HepG2 (cell line): ENCODE measurements at regions not wholly inside any gene's neighbourhood (a gene's known extent, or its start where the extent isn't known, plus 50 kb on each side); places are given as distances from the start of the nearest gene placed in this dataset.

Experiments
- ATAC-seq: fragments of 200-7000 bp; cut with Tn5 transposase; 3 replicates; pipeline ENCODE4 v1.9.1; 2020; ENCODE audit warnings: mild to moderate bottlenecking, moderate library complexity
- BruUV-seq: library from RNA; stranded (reverse); fragments of 400-500 nt; replicated peaks from 2 replicates; lab custom pipeline; 2021; lab: Mats Ljungman, UMichigan
- CTCF ChIA-PET: fragments of 300-600 bp; formaldehyde crosslinking; extraction: SDS; loops from one replicate; lab custom pipeline; 2021; ENCODE audit warnings: low total read pairs, inconsistent platforms, low intra/inter-chr PET ratio; lab: Yijun Ruan, JAX
- POLR2A ChIA-PET: fragments of 350-600 bp; sonication (Branson Sonifier 250); formaldehyde crosslinking; loops from one replicate; lab custom pipeline; 2020; ENCODE audit warnings: antibody characterized with exemption, inconsistent platforms; lab: Yijun Ruan, JAX
- DNase-seq: peaks from one replicate; pipeline ENCODE4 v3.0.0-alpha.2; 2015; ENCODE audit warnings: low spot score
- FAIRE-seq: peaks from 3 replicates; lab custom pipeline; 2011; peaks lifted over from hg19 to GRCh38; lab: Jason Lieb, UNC
- H2AFZ ChIP-seq: one replicate; pipeline ENCODE4 v1.6.1; 2011; ENCODE audit warnings: low read length, inconsistent platforms
- H3K27ac ChIP-seq: fragments of 300-600 bp; 3 replicates; pipeline ENCODE4 v1.8.0; 2011; ENCODE audit warnings: mixed run types, mild to moderate bottlenecking, mixed read lengths, low read length, inconsistent platforms; ENCODE audit not compliant: insufficient read depth; ENCODE audit errors: extremely low read length
- H3K27me3 ChIP-seq, 2 experiments: fragments of 200-600 bp in 1 of 2; 2 replicates in 1 of 2; 3 replicates in 1 of 2; pipeline versions ENCODE4 v1.6.0 to v1.8.0; 2011; ENCODE audit warnings: low read length in 2 of 2, mild to moderate bottlenecking in 2 of 2, moderate library complexity in 2 of 2, inconsistent platforms in 1 of 2; ENCODE audit not compliant: insufficient read depth in 2 of 2, control insufficient read depth in 1 of 2
- H3K36me3 ChIP-seq, 2 experiments: fragments of 200-600 bp in 1 of 2; replicated peaks in 1 of 2; 2 replicates in 1 of 2; 3 replicates in 1 of 2; pipeline versions ENCODE4 v1.5.1 to v1.8.0; 2011; ENCODE audit warnings: low read length in 2 of 2, inconsistent platforms in 1 of 2; ENCODE audit not compliant: insufficient read depth in 2 of 2, control insufficient read depth in 1 of 2
- H3K4me1 ChIP-seq: 2 replicates; pipeline ENCODE4 v1.5.1; 2012; ENCODE audit warnings: low read length, inconsistent platforms; ENCODE audit not compliant: insufficient read depth
- H3K4me2 ChIP-seq: 2 replicates; pipeline ENCODE4 v1.6.0; 2011; ENCODE audit warnings: low read depth, low read length, inconsistent platforms
- H3K4me3 ChIP-seq, 3 experiments: fragments of 200-600 bp in 1 of 3; sonication (generic), shearing (Covaris generic) in 1 of 3; replicated peaks in 1 of 3; 2 replicates each; pipeline ENCODE4 v1.5.1; 2011 to 2016; ENCODE audit warnings: low read length in 3 of 3, inconsistent platforms in 2 of 3, low read depth in 2 of 3, mild to moderate bottlenecking in 2 of 3, control low read depth in 1 of 3, mixed read lengths in 1 of 3; ENCODE audit not compliant: insufficient read depth in 1 of 3
- H3K79me2 ChIP-seq: one replicate; pipeline ENCODE4 v1.6.1; 2011; ENCODE audit warnings: low read length, inconsistent platforms; ENCODE audit not compliant: insufficient read depth
- H3K9ac ChIP-seq: 2 replicates; pipeline ENCODE4 v1.6.0; 2011; ENCODE audit warnings: mild to moderate bottlenecking, low read depth, low read length, inconsistent platforms; ENCODE audit not compliant: insufficient read depth
- H3K9me3 ChIP-seq: 2 replicates; pipeline ENCODE4 v1.5.1; 2012; ENCODE audit warnings: mild to moderate bottlenecking, low read length
- H4K20me1 ChIP-seq: 2 replicates; pipeline ENCODE4 v1.6.0; 2011; ENCODE audit warnings: inconsistent platforms, mild to moderate bottlenecking, low read length, moderate library complexity; ENCODE audit not compliant: insufficient read depth
- CBX1 ChIP-seq: IDR thresholded peaks from one replicate; pipeline ENCODE4 v1.6.1; 2016; ENCODE audit warnings: antibody characterized with exemption, low read depth
- EED ChIP-seq: sonication (generic); formaldehyde crosslinking; IDR thresholded peaks from 2 replicates; pipeline ENCODE4 v1.5.0; 2020; ENCODE audit warnings: mild to moderate bottlenecking, missing genetic modification reagents
- KLF16 ChIP-seq, 2 experiments: sonication (generic) in 1 of 2; formaldehyde crosslinking in 1 of 2; IDR thresholded peaks; 2 replicates each; pipeline versions ENCODE4 v1.6.1 to v1.8.0; 2016 to 2023; ENCODE audit warnings: missing genetic modification reagents in 2 of 2, missing compliant biosample characterization in 1 of 2
- NCOA2 ChIP-seq: sonication (generic); formaldehyde crosslinking; IDR thresholded peaks from 2 replicates; pipeline ENCODE4 v1.8.0; 2022; ENCODE audit warnings: inconsistent platforms
- POLR2A ChIP-seq, 2 experiments: IDR thresholded peaks; 2 replicates each; pipeline ENCODE4 v1.6.1; 2011; ENCODE audit warnings: low read depth in 2 of 2, low read length in 2 of 2, mild to moderate bottlenecking in 1 of 2, moderate library complexity in 1 of 2; ENCODE audit not compliant: insufficient read depth in 1 of 2
- REXO4 ChIP-seq: sonication (generic); formaldehyde crosslinking; IDR thresholded peaks from 2 replicates; pipeline ENCODE4 v1.8.0; 2022; ENCODE audit warnings: missing genetic modification reagents, mild to moderate bottlenecking, borderline replicate concordance
- SALL2 ChIP-seq: sonication (generic); formaldehyde crosslinking; IDR thresholded peaks from 2 replicates; pipeline ENCODE4 v1.8.1; 2023; ENCODE audit warnings: mild to moderate bottlenecking, missing genetic modification reagents, inconsistent platforms
- ZC3H13 ChIP-seq: sonication (generic); formaldehyde crosslinking; IDR thresholded peaks from 2 replicates; pipeline ENCODE4 v1.8.1; 2023; ENCODE audit warnings: mild to moderate bottlenecking, missing genetic modification reagents, moderate library complexity
- ZNF138 ChIP-seq: sonication (generic); formaldehyde crosslinking; IDR thresholded peaks from 2 replicates; pipeline ENCODE4 v1.5.0; 2020; ENCODE audit warnings: mild to moderate bottlenecking, low read depth, missing genetic modification reagents
- ZNF333 ChIP-seq: sonication (generic); formaldehyde crosslinking; IDR thresholded peaks from 2 replicates; pipeline ENCODE4 v1.4.0; 2020; ENCODE audit warnings: mild to moderate bottlenecking, missing genetic modification reagents, borderline replicate concordance
- ZNF34 ChIP-seq: sonication (generic); formaldehyde crosslinking; IDR thresholded peaks from 2 replicates; pipeline ENCODE4 v1.4.0; 2020; ENCODE audit warnings: mild to moderate bottlenecking, missing genetic modification reagents, borderline replicate concordance
- ZNF530 ChIP-seq: sonication (generic); formaldehyde crosslinking; IDR thresholded peaks from 2 replicates; pipeline ENCODE4 v1.5.0; 2020; ENCODE audit warnings: low read depth, mild to moderate bottlenecking, missing genetic modification reagents
- WGBS: methylation state at CpG from one replicate; pipeline ENCODE4 v1.1.6; 2017; ENCODE audit warnings: low lambda C conversion rate; 5-methylcytosine and 5-hydroxymethylcytosine counted together
- in situ Hi-C: cut with HindIII; loops from 2 replicates; pipeline ENCODE4 v1.10.0; 2017; ENCODE audit warnings: low pct_unique_long_range_greater_than_20kb; ENCODE audit not compliant: extremely low pct_ligation_motif_present
- intact Hi-C: fragments of 100-400 bp; cut with micrococcal nuclease; formaldehyde crosslinking; loops from one replicate; pipeline ENCODE4 v1.10.0; 2022; ENCODE audit not compliant: unreplicated experiment
- TF ChIP-seq, protein P1 (sequence below), 2 experiments: sonication (generic) in 1 of 2; formaldehyde crosslinking in 1 of 2; IDR thresholded peaks; 2 replicates each; pipeline versions ENCODE4 v1.6.1 to v1.9.0; 2014 to 2022; ENCODE audit warnings: antibody characterized with exemption in 1 of 2, borderline replicate concordance in 1 of 2, inconsistent platforms in 1 of 2, low read depth in 1 of 2, missing genetic modification reagents in 1 of 2

DNA sequence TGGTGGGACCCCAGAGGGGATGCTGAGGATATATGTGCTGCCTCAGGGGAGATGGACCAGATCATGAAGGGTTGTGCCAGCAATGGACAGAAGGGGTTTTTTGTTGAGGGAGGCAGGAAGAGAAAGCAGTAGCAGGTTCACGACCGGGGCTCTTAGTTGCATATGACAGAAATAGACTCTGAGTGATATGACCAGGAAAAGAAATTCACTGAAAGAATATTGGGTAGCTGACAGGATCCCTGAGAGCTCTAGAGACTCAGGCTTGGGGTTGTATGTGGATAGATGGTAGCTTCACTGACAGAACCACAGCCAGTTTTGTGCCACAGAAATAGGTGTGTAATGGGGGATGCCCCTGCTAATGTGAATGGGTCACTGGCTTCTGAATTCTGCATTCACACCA lies 241.6 kb downstream of the ZNF621 start:
- Histone ChIP-seq H3K79me2 (no peaks in the 10 kb centered on the region), H2AFZ (no peak overlapping the region), H3K4me2 (no peak overlapping the region), H3K27ac (no peak overlapping the region), H3K4me1 (peaks cover 10% of the 10 kb centered on the region; the same call in 1 of the 2 replicates), H3K27me3 (no peaks in the 10 kb centered on the region), H3K4me3 (no peak overlapping the region), H3K36me3 (no peaks in the 10 kb centered on the region), H3K9ac (no peak overlapping the region), H3K9me3 (no peaks in the 10 kb centered on the region), H4K20me1 (no peaks in the 10 kb centered on the region)
- no TSS peak for BruUV-seq
- no peak for DNase-seq
- ChIA-PET CTCF (no interaction called here), POLR2A (no interaction called here)
- WGBS = 64% methylated on average over 2 of the region's 2 CpGs
- ATAC-seq = no peak
- in situ Hi-C loops = no loop called here
- no peak for FAIRE-seq
- TF ChIP-seq ZNF333 (CRISPR knock-in tag) (no peak), ZNF138 (CRISPR knock-in tag) (no peak), ZNF34 (CRISPR knock-in tag) (no peak), POLR2A (IDR thresholded peaks at IDR 0.05; ENCODE audit: insufficient read depth in 1 of 2, low read depth in 2 of 2, low read length in 2 of 2) (no peak), ZC3H13 (CRISPR knock-in tag) (no peak), REXO4 (CRISPR knock-in tag) (no peak)
- intact Hi-C loops = no loop called here

DNA sequence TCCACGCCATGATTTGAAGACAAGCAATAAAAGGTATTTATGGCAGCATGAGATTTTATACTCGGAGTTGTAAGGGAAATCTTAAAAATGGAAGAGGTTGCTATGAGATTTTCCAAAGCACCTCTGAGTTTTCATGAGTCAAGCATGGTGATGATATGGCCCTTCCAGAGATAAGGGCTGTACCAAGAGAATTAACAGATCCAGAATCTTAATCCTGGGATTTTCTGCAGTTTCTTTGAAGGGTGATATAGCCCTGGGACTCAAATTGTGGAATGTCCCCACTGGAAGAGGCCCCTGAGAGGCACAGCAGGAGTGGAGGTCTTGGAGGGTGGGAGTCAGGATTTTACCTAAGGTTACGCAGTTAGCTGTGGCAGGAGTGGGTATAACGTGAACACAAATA lies 243.3 kb downstream of the ZNF621 start:
- Histone ChIP-seq H3K27me3 (no peaks in the 10 kb centered on the region), H4K20me1 (no peaks in the 10 kb centered on the region), H3K9ac (no peak overlapping the region), H3K36me3 (no peaks in the 10 kb centered on the region), H3K9me3 (no peaks in the 10 kb centered on the region), H2AFZ (no peak overlapping the region), H3K4me3 (no peak overlapping the region), H3K4me2 (no peak overlapping the region), H3K27ac (no peak overlapping the region), H3K79me2 (no peaks in the 10 kb centered on the region), H3K4me1 (peaks cover 10% of the 10 kb centered on the region; the same call in 1 of the 2 replicates)
- TF ChIP-seq NCOA2 (CRISPR knock-in tag) = no peak
- no peak for TF ChIP-seq EED (CRISPR knock-in tag)
- no peak for TF ChIP-seq KLF16 (CRISPR knock-in tag; IDR thresholded peaks at IDR 0.05)
- no peak for TF ChIP-seq CBX1
- TF ChIP-seq, protein P1, sequence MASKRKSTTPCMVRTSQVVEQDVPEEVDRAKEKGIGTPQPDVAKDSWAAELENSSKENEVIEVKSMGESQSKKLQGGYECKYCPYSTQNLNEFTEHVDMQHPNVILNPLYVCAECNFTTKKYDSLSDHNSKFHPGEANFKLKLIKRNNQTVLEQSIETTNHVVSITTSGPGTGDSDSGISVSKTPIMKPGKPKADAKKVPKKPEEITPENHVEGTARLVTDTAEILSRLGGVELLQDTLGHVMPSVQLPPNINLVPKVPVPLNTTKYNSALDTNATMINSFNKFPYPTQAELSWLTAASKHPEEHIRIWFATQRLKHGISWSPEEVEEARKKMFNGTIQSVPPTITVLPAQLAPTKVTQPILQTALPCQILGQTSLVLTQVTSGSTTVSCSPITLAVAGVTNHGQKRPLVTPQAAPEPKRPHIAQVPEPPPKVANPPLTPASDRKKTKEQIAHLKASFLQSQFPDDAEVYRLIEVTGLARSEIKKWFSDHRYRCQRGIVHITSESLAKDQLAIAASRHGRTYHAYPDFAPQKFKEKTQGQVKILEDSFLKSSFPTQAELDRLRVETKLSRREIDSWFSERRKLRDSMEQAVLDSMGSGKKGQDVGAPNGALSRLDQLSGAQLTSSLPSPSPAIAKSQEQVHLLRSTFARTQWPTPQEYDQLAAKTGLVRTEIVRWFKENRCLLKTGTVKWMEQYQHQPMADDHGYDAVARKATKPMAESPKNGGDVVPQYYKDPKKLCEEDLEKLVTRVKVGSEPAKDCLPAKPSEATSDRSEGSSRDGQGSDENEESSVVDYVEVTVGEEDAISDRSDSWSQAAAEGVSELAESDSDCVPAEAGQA (IDR thresholded peaks at IDR 0.05; ENCODE audit: low read depth) = no peak
- TF ChIP-seq, protein P1 (CRISPR knock-in tag; IDR thresholded peaks at IDR 0.05; ENCODE audit: borderline replicate concordance) = no peak
- TF ChIP-seq SALL2 = no peak
- no peak for TF ChIP-seq ZNF530 (CRISPR knock-in tag)
- ChIA-PET POLR2A (no interaction called here), CTCF (no interaction called here)
- FAIRE-seq (no peak), DNase-seq (no peak), ATAC-seq (no peak)
- WGBS = 70% methylated on average over 4 of the region's 4 CpGs
- in situ Hi-C loops (no loop called here), intact Hi-C loops (no loop called here)
- no TSS peak for BruUV-seq
